OCI-LY3 (cell line): ENCODE measurements at regions not wholly inside any gene's neighbourhood (a gene's known extent, or its start where the extent isn't known, plus 50 kb on each side); places are given as distances from the start of the nearest gene placed in this dataset.

Source experiments
- CTCF ChIP-seq: fragments of 200-600, 300-600 bp; sonication (generic); IDR thresholded peaks from 2 replicates; pipeline ENCODE4 v1.5.1; 2014; ENCODE audit warnings: antibody characterized with exemption, low read length, low read depth
- EZH2phosphoT487 ChIP-seq: fragments of 200-600 bp; shearing (Covaris generic); IDR thresholded peaks from 2 replicates; pipeline ENCODE4 v1.6.1; 2018; ENCODE audit warnings: antibody characterized with exemption, mixed run types, low read depth

- TF ChIP-seq CTCF, result no peak
- TF ChIP-seq EZH2phosphoT487, result no peak
These were observed 376.5 kb downstream of the TMEM182 start for GRCh38 chr2:103138123-103138901.
